Mesenchymal stem cell (in vitro differentiated cells and primary cell): ENCODE measurements at regions not wholly inside any gene's neighbourhood (a gene's known extent, or its start where the extent isn't known, plus 50 kb on each side); places are given as distances from the start of the nearest gene placed in this dataset.
"Not testable (repeated sequence)": the region's sequence is repeated elsewhere in the genome, so short reads cannot be mapped to it uniquely, and the experiment has no call there.

Experiments used
- DNase-seq: peaks from one replicate; pipeline ENCODE4 v3.0.0-alpha.2; 2013
- H2AFZ ChIP-seq: one replicate; pipeline ENCODE4 v1.6.1; 2013; ENCODE audit warnings: low read depth, mild to moderate bottlenecking, control low read depth, inconsistent platforms, low read length, moderate library complexity
- H2AK5ac ChIP-seq: 2 replicates; pipeline ENCODE4 v1.6.1; 2013; ENCODE audit warnings: low read length, moderate library complexity, mild to moderate bottlenecking, inconsistent platforms; ENCODE audit not compliant: severe bottlenecking
- H2BK120ac ChIP-seq: one replicate; pipeline ENCODE4 v1.6.1; 2013; ENCODE audit warnings: low read depth, mild to moderate bottlenecking, inconsistent platforms, low read length, moderate library complexity
- H2BK12ac ChIP-seq, 2 experiments: one replicate each; pipeline ENCODE4 v1.6.1; 2013; ENCODE audit warnings: inconsistent platforms in 2 of 2, low read length in 2 of 2, mild to moderate bottlenecking in 2 of 2, moderate library complexity in 2 of 2, control low read depth in 1 of 2
- H2BK15ac ChIP-seq: one replicate; pipeline ENCODE4 v1.6.1; 2013; ENCODE audit warnings: mild to moderate bottlenecking, low read depth, inconsistent platforms; ENCODE audit not compliant: poor library complexity, severe bottlenecking
- H2BK5ac ChIP-seq: 2 replicates; pipeline ENCODE4 v1.6.1; 2013; ENCODE audit warnings: low read depth, mild to moderate bottlenecking, low read length, control low read depth, inconsistent platforms; ENCODE audit not compliant: poor library complexity, severe bottlenecking
- H3K14ac ChIP-seq, 2 experiments: one replicate each; pipeline ENCODE4 v1.6.1; 2013; ENCODE audit warnings: inconsistent platforms in 2 of 2, low read length in 2 of 2, control low read depth in 1 of 2, mild to moderate bottlenecking in 1 of 2, moderate library complexity in 1 of 2
- H3K18ac ChIP-seq, 2 experiments: one replicate each; pipeline ENCODE4 v1.6.1; 2013; ENCODE audit warnings: inconsistent platforms in 2 of 2, low read length in 2 of 2, control low read depth in 1 of 2, low read depth in 1 of 2, mild to moderate bottlenecking in 1 of 2
- H3K23ac ChIP-seq, 2 experiments: one replicate each; pipeline ENCODE4 v1.6.1; 2013; ENCODE audit warnings: inconsistent platforms in 2 of 2, low read length in 2 of 2, mild to moderate bottlenecking in 2 of 2, moderate library complexity in 2 of 2, control low read depth in 1 of 2
- H3K27ac ChIP-seq: 2 replicates; pipeline ENCODE4 v1.5.1; 2013; ENCODE audit warnings: mild to moderate bottlenecking, moderate library complexity, low read length, control low read depth, inconsistent platforms; ENCODE audit not compliant: poor library complexity, severe bottlenecking
- H3K27me3 ChIP-seq, 2 experiments: 2 replicates each; pipeline versions ENCODE4 v1.6.1 to v1.7.0; 2013; ENCODE audit warnings: low read length in 2 of 2, mild to moderate bottlenecking in 2 of 2, moderate library complexity in 2 of 2, control low read depth in 1 of 2, inconsistent platforms in 1 of 2; ENCODE audit not compliant: control insufficient read depth in 1 of 2, insufficient read depth in 1 of 2
- H3K36me3 ChIP-seq, 2 experiments: 2 replicates each; pipeline versions ENCODE4 v1.6.1 to v1.7.0; 2013; ENCODE audit warnings: low read length in 2 of 2, control low read depth in 1 of 2, inconsistent platforms in 1 of 2, low read depth in 1 of 2, mild to moderate bottlenecking in 1 of 2; ENCODE audit not compliant: insufficient read depth in 2 of 2, control insufficient read depth in 1 of 2
- H3K4ac ChIP-seq, 2 experiments: one replicate each; pipeline ENCODE4 v1.6.1; 2013; ENCODE audit warnings: inconsistent platforms in 2 of 2, low read length in 2 of 2, mild to moderate bottlenecking in 2 of 2, moderate library complexity in 2 of 2, control low read depth in 1 of 2, low read depth in 1 of 2
- H3K4me1 ChIP-seq: 2 replicates; pipeline ENCODE4 v1.6.1; 2013; ENCODE audit warnings: low read depth, low read length, control low read depth; ENCODE audit not compliant: control insufficient read depth, insufficient read depth
- H3K4me2 ChIP-seq: 2 replicates; pipeline ENCODE4 v1.6.1; 2013; ENCODE audit warnings: low read length, mild to moderate bottlenecking, inconsistent platforms; ENCODE audit not compliant: poor library complexity, severe bottlenecking
- H3K4me3 ChIP-seq, 2 experiments: 2 replicates each; pipeline versions ENCODE4 v1.5.1 to v1.7.0; 2013; ENCODE audit warnings: low read length in 2 of 2, mild to moderate bottlenecking in 2 of 2, control low read depth in 1 of 2, low read depth in 1 of 2; ENCODE audit not compliant: insufficient read depth in 1 of 2
- H3K79me1 ChIP-seq: replicated peaks from 2 replicates; pipeline ENCODE4 v1.6.1; 2013; ENCODE audit warnings: mild to moderate bottlenecking, control low read depth, low read length, inconsistent platforms; ENCODE audit not compliant: poor library complexity, severe bottlenecking
- H3K9ac ChIP-seq: 2 replicates; pipeline ENCODE4 v1.7.0; 2013; ENCODE audit warnings: mild to moderate bottlenecking, low read length, moderate library complexity
- H3K9me3 ChIP-seq: 2 replicates; pipeline ENCODE4 v1.7.0; 2013; ENCODE audit warnings: mild to moderate bottlenecking, low read length; ENCODE audit not compliant: control insufficient read depth
- H4K8ac ChIP-seq: one replicate; pipeline ENCODE4 v1.6.1; 2013; ENCODE audit warnings: inconsistent platforms, mild to moderate bottlenecking, low read length, moderate library complexity
- H4K91ac ChIP-seq: one replicate; pipeline ENCODE4 v1.6.1; 2013; ENCODE audit warnings: mild to moderate bottlenecking, low read length, inconsistent platforms
- WGBS: methylation state at CpG from one replicate; pipeline ENCODE4 v1.1.7; 2013; ENCODE audit warnings: mixed read lengths; 5-methylcytosine and 5-hydroxymethylcytosine counted together

DNA sequence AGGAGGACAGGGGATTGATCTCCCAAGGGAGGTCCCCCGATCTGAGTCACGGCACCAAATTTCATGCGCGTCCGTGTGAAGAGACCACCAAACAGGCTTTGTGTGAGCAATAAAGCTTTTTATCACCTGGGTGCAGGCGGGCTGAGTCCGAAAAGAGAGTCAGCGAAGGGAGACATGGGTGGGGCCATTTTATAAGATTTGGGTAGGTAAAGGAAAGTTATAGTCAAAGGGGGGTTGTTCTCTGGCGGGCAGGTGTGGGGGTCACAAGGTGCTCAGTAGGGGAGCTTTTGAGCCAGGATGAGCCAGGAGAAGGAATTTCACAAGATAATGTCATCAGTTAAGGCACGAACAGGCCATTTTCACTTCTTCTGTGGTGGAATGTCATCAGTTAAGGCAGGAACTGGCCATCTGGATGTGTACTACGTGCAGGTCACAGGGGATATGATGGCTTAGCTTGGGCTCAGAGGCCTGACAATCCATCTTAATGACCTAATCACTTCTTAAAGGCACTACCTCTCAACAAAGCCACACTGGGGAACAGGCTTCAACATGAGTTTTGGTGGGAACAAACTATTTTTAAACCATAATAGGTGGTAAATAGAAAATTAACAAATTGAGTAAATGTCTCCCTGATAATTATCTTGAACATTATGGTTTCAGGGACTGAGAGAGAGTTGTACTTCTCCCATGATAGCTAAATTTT lies 70.2 kb downstream of the RAP2B start:
- H3K27ac ChIP-seq, H2BK120ac ChIP-seq, H3K9me3 ChIP-seq, H2AK5ac ChIP-seq, H3K79me1 ChIP-seq, H4K91ac ChIP-seq, H3K4me1 ChIP-seq, H3K4me3 ChIP-seq, H2BK5ac ChIP-seq, H4K8ac ChIP-seq, H2BK15ac ChIP-seq, H2BK12ac ChIP-seq, H3K36me3 ChIP-seq, H3K4me2 ChIP-seq, H3K23ac ChIP-seq, H3K18ac ChIP-seq, H3K27me3 ChIP-seq, H3K4ac ChIP-seq, H3K14ac ChIP-seq, H2AFZ ChIP-seq: not testable (repeated sequence)
- 80% methylated on average over 10 of the region's 11 CpGs for WGBS
- DNase-seq, result peak; percentile 68
- peak overlapping the region; percentile 62 for H3K9ac ChIP-seq

GRCh38 chr3:153232851-153233271 lies 70.8 kb downstream of the RAP2B start:
- DNase-seq, result peak; percentile 77
- no peak overlapping the region for H2BK15ac ChIP-seq
- H3K36me3 ChIP-seq, result no peaks in the 10 kb centered on the region
- no peak overlapping the region for H3K18ac ChIP-seq
- no peak overlapping the region for H3K27ac ChIP-seq
- H3K4me2 ChIP-seq, result no peak overlapping the region
- H4K91ac ChIP-seq, result no peak overlapping the region
- no peak overlapping the region for H4K8ac ChIP-seq
- no peak overlapping the region for H3K14ac ChIP-seq
- peaks cover 2% of the 10 kb centered on the region for H3K4me1 ChIP-seq
- H3K9me3 ChIP-seq, result no peaks in the 10 kb centered on the region
- no peak overlapping the region for H3K4ac ChIP-seq
- no peak overlapping the region for H2AK5ac ChIP-seq
- no peak overlapping the region for H3K4me3 ChIP-seq
- H2BK120ac ChIP-seq, result no peak overlapping the region
- no CpG with 5 or more reads among the region's 3 CpGs for WGBS
- H3K9ac ChIP-seq, result peak overlapping the region; percentile 62
- no peak overlapping the region for H2BK5ac ChIP-seq
- H3K27me3 ChIP-seq, result no peaks in the 10 kb centered on the region
- H3K23ac ChIP-seq, result no peak overlapping the region
- no peak overlapping the region for H2AFZ ChIP-seq
- H2BK12ac ChIP-seq, result no peak overlapping the region
- H3K79me1 ChIP-seq, result no peaks in the 10 kb centered on the region

DNA sequence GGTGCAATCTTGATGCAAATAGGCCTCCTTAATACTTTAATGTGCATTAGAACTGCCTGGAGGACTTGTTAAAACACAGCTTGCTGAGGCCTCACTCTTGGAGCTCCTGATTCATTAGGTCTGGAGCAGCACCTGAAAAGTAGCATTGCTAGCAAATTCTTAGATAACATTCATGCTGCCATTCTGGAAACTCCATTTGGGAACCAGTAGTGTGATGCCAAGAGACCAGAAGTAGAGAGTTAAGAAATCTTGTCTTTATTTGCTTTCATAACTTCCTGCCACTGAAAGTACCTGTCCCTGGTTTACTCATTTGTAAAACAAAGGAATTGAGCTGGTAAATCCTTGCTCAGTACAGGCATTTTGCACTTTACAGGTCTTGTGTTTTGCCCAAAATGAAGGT lies 72.0 kb downstream of the RAP2B start:
- H2BK5ac ChIP-seq, result no peak overlapping the region
- H3K4me1 ChIP-seq, result peaks cover 2% of the 10 kb centered on the region
- H2BK15ac ChIP-seq, result no peak overlapping the region

DNA sequence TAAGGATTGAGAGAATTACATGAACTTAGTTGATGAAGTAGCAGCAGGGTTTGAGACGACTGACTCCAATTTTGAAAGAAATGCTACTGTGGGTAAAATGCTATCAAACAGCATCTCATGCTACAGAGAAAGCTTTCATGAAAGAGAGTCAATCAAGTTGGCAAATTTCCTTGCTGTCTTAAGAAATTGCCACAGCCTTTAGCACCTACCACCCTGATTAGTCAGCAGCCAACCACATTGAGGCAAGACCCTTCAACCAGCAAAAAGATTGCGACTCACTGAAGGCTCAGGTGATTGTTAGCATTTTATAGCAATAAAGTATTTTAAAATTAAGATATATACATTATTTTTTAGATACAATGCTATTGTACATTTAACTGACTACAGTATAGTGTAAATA lies 80.9 kb downstream of the RAP2B start:
- H3K9me3 ChIP-seq, result peaks cover 9% of the 10 kb centered on the region
- no peak overlapping the region for H2AFZ ChIP-seq
- H2BK120ac ChIP-seq, result no peak overlapping the region
- H3K23ac ChIP-seq, result no peak overlapping the region
- no peak overlapping the region for H3K4ac ChIP-seq
- H2BK12ac ChIP-seq, result no peak overlapping the region
- no peak overlapping the region for H4K91ac ChIP-seq
- no peaks in the 10 kb centered on the region for H3K4me1 ChIP-seq
- H3K4me2 ChIP-seq, result no peak overlapping the region
- no peak overlapping the region for H2AK5ac ChIP-seq
- H3K9ac ChIP-seq, result no peak overlapping the region
- no peak overlapping the region for H4K8ac ChIP-seq
- no peak overlapping the region for H3K18ac ChIP-seq
- H2BK15ac ChIP-seq, result no peak overlapping the region
- H3K27me3 ChIP-seq, result no peaks in the 10 kb centered on the region
- no peak overlapping the region for H3K27ac ChIP-seq
- H3K36me3 ChIP-seq, result no peaks in the 10 kb centered on the region
- no peak overlapping the region for H3K14ac ChIP-seq
- H3K4me3 ChIP-seq, result no peak overlapping the region
- DNase-seq, result no peak
- H3K79me1 ChIP-seq, result no peaks in the 10 kb centered on the region
- WGBS, result no CpG with 5 or more reads among the region's 2 CpGs
- H2BK5ac ChIP-seq, result no peak overlapping the region

More for the DNA sequence above, 72.0 kb downstream of the RAP2B start:
- H3K79me1 ChIP-seq, result no peaks in the 10 kb centered on the region
- H3K27me3 ChIP-seq, result no peaks in the 10 kb centered on the region
- no peak overlapping the region for H4K91ac ChIP-seq
- H4K8ac ChIP-seq, result no peak overlapping the region
- H3K9ac ChIP-seq, result no peak overlapping the region
- no peaks in the 10 kb centered on the region for H3K36me3 ChIP-seq
- H3K18ac ChIP-seq, result no peak overlapping the region
- no peak overlapping the region for H2BK12ac ChIP-seq
- no peaks in the 10 kb centered on the region for H3K9me3 ChIP-seq
- no peak overlapping the region for H3K4me3 ChIP-seq
- H3K4ac ChIP-seq, result no peak overlapping the region
- no peak overlapping the region for H2AK5ac ChIP-seq
- no peak overlapping the region for H2AFZ ChIP-seq
- H3K23ac ChIP-seq, result no peak overlapping the region
- H3K4me2 ChIP-seq, result no peak overlapping the region
- H3K14ac ChIP-seq, result no peak overlapping the region
- H3K27ac ChIP-seq, result no peak overlapping the region
- no peak for DNase-seq
- H2BK120ac ChIP-seq, result no peak overlapping the region
